ENCODE measurements at regions not wholly inside any gene's neighbourhood (a gene's known extent, or its start where the extent isn't known, plus 50 kb on each side); places are given as distances from the start of the nearest gene placed in this dataset.

DNA sequence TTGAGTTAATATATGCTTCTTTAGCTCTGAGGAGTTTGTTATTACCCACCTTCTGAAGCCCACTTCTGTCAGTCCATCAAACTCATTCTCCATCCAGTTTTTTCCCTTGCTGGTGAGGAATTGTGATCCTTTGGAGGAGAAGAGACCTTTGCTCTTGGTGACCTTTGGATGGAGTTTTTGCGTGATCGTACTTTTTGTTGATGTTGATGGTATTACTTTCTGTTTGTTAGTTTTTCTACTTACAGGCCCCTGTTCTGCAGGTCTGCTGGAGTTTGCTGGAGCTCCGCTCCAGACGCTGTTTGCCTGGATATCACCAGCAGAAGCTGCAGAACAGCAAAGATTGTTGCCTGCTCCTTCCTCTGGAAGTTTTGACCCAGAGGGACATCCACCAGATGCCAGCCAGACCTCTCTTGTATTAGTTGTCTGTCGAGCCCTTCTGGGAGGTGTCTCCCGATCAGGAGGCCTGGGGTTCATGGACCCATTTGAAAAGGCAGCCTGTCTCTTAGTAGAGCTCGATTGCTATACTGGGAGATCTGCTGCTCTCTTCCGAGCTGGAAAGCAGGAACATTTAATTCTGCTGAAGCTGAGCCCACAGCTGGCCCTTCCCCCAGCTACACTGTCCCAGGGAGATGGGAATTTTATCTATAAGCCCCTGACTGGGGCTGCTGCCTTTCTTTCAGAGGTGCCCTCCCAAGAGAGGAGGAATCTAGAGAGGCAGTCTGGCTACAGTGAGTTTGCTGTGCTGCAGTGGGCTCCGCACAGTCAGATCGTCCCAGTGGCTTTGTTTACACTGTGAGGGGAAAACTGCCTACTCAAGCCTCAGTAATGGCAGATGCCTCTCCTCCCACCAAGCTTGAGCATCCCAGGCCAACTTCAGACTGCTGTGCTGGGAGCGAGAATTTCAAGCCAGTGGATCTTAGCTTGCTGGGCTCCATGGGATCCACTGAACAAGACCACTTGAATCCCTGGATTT, 445.5 kb downstream of the MAN2A1 start:
- Mint-ChIP-seq H3K36me3 (ENCODE audit: insufficient read depth, unreplicated experiment) (no peaks in the 10 kb centered on the region), H3K4me1 (ENCODE audit: low read depth, unreplicated experiment) (no peaks in the 10 kb centered on the region), H3K9me3 (ENCODE audit: low read depth, unreplicated experiment) (peaks cover 27% of the 10 kb centered on the region), H3K27ac (ENCODE audit: unreplicated experiment) (no peak overlapping the region), H3K4me3 (ENCODE audit: low read depth, unreplicated experiment) (no peak overlapping the region), H3K27me3 (ENCODE audit: unreplicated experiment) (no peaks in the 10 kb centered on the region)
- intact Hi-C loops (cut with micrococcal nuclease; ENCODE audit: unreplicated experiment), result no loop called here
- TF ChIP-seq CTCF (IDR thresholded peaks at IDR 0.05; ENCODE audit: unreplicated experiment), result no peak
- BruUV-seq (replicated peaks), result no TSS peak
- DNase-seq, result no peak
- CTCF ChIA-PET, result no interaction called here

- no peaks in the 10 kb centered on the region for H3K4me1 Mint-ChIP-seq (ENCODE audit: low read depth, unreplicated experiment)
- no peak for TF ChIP-seq CTCF (IDR thresholded peaks at IDR 0.05; ENCODE audit: unreplicated experiment)
- intact Hi-C loops (cut with micrococcal nuclease; ENCODE audit: unreplicated experiment), result no loop called here
- H3K36me3 Mint-ChIP-seq (ENCODE audit: insufficient read depth, unreplicated experiment), result no peaks in the 10 kb centered on the region
- no peaks in the 10 kb centered on the region for H3K27me3 Mint-ChIP-seq (ENCODE audit: unreplicated experiment)
- CTCF ChIA-PET, result no interaction called here
- no peak for DNase-seq
- H3K27ac Mint-ChIP-seq (ENCODE audit: unreplicated experiment), result no peak overlapping the region
- H3K4me3 Mint-ChIP-seq (ENCODE audit: low read depth, unreplicated experiment), result no peak overlapping the region
- peaks cover 17% of the 10 kb centered on the region for H3K9me3 Mint-ChIP-seq (ENCODE audit: low read depth, unreplicated experiment)
- no TSS peak for BruUV-seq (replicated peaks)
Measured at GRCh38 chr5:110150199-110150598, 460.5 kb downstream of the MAN2A1 start.

- Mint-ChIP-seq H3K36me3 (ENCODE audit: insufficient read depth, unreplicated experiment) (no peaks in the 10 kb centered on the region), H3K9me3 (ENCODE audit: low read depth, unreplicated experiment) (peaks cover 3% of the 10 kb centered on the region), H3K27ac (ENCODE audit: unreplicated experiment) (no peak overlapping the region), H3K4me3 (ENCODE audit: low read depth, unreplicated experiment) (no peak overlapping the region), H3K4me1 (ENCODE audit: low read depth, unreplicated experiment) (no peaks in the 10 kb centered on the region), H3K27me3 (ENCODE audit: unreplicated experiment) (no peaks in the 10 kb centered on the region)
- no peak for TF ChIP-seq CTCF (IDR thresholded peaks at IDR 0.05; ENCODE audit: unreplicated experiment)
- BruUV-seq (replicated peaks), result no TSS peak
- DNase-seq, result no peak
- CTCF ChIA-PET, result no interaction called here
- intact Hi-C loops (cut with micrococcal nuclease; ENCODE audit: unreplicated experiment), result no loop called here
Measured at GRCh38 chr5:110159202-110159601, 469.5 kb downstream of the MAN2A1 start.

DNA sequence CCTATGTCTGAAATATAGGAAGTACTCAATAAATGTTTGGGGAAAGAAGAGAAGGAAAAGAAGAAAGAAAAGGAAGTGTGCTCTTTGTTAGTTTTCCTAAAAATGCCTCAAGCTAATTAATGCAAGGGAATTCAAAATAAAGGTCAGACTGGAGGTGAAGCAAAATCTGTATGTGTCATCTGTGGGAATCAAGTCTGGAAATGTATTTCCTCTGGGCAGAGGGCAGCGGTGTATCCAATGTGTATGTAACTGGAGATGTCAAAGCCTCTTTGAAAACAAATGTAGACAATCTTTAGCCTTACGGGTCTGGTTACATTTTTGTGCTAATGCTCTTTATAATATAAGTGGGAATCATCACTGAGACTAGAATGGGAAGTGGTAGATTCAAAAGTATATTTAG, 471.4 kb downstream of the MAN2A1 start:
- Mint-ChIP-seq H3K27me3 (ENCODE audit: unreplicated experiment) (no peaks in the 10 kb centered on the region), H3K36me3 (ENCODE audit: insufficient read depth, unreplicated experiment) (no peaks in the 10 kb centered on the region), H3K4me1 (ENCODE audit: low read depth, unreplicated experiment) (no peaks in the 10 kb centered on the region), H3K27ac (ENCODE audit: unreplicated experiment) (no peak overlapping the region), H3K4me3 (ENCODE audit: low read depth, unreplicated experiment) (no peak overlapping the region), H3K9me3 (ENCODE audit: low read depth, unreplicated experiment) (peaks cover 2% of the 10 kb centered on the region)
- BruUV-seq (replicated peaks), result no TSS peak
- CTCF ChIA-PET, result no interaction called here
- DNase-seq, result no peak
- TF ChIP-seq CTCF (IDR thresholded peaks at IDR 0.05; ENCODE audit: unreplicated experiment), result no peak
- intact Hi-C loops (cut with micrococcal nuclease; ENCODE audit: unreplicated experiment), result no loop called here

All from Calu3 (cell line).